SK-N-SH (cell line): ENCODE measurements at regions not wholly inside any gene's neighbourhood (a gene's known extent, or its start where the extent isn't known, plus 50 kb on each side); places are given as distances from the start of the nearest gene placed in this dataset.

Experiments
- CTCF ChIP-seq: fragments of 200-600 bp; sonication (generic); IDR thresholded peaks from 2 replicates; pipeline ENCODE4 v1.6.1; 2017; ENCODE audit warnings: antibody characterized with exemption, mild to moderate bottlenecking, moderate library complexity
- ELF1 ChIP-seq: IDR thresholded peaks from 2 replicates; pipeline ENCODE4 v1.4.0; 2012
- EP300 ChIP-seq, 2 experiments: IDR thresholded peaks; 2 replicates each; pipeline versions ENCODE4 v1.4.0 to v1.6.1; 2012; ENCODE audit warnings: borderline replicate concordance in 1 of 2, low read depth in 1 of 2, low read length in 1 of 2
- FOXM1 ChIP-seq: IDR thresholded peaks from 2 replicates; pipeline ENCODE4 v1.4.0; 2012; ENCODE audit warnings: low read depth, mild to moderate bottlenecking
- GABPA ChIP-seq: IDR thresholded peaks from 2 replicates; pipeline ENCODE4 v1.4.0; 2012; ENCODE audit warnings: low read depth, mild to moderate bottlenecking
- JUND ChIP-seq: IDR thresholded peaks from 2 replicates; pipeline ENCODE4 v1.4.0; 2012
- NRF1 ChIP-seq: IDR thresholded peaks from 2 replicates; pipeline ENCODE4 v1.6.1; 2012; ENCODE audit warnings: low read depth, mild to moderate bottlenecking, low read length
- POLR2AphosphoS5 ChIP-seq: IDR thresholded peaks from 2 replicates; pipeline ENCODE4 v1.6.1; 2012; ENCODE audit warnings: low read depth, low read length
- REST ChIP-seq: IDR thresholded peaks from 2 replicates; pipeline ENCODE4 v1.6.1; 2012; ENCODE audit warnings: mild to moderate bottlenecking, low read depth, low read length, moderate library complexity
- SMC3 ChIP-seq: IDR thresholded peaks from 2 replicates; pipeline ENCODE4 v1.6.1; 2012; ENCODE audit warnings: low read depth, low read length, improper control_type of control experiment
- TAF1 ChIP-seq: IDR thresholded peaks from 2 replicates; pipeline ENCODE4 v1.6.1; 2012; ENCODE audit warnings: low read depth, mild to moderate bottlenecking, low read length, moderate library complexity, borderline replicate concordance
- USF1 ChIP-seq: IDR thresholded peaks from 2 replicates; pipeline ENCODE4 v1.4.0; 2012; ENCODE audit warnings: low read depth, borderline replicate concordance

GRCh38 chr2:42920446-42921146, 128.2 kb upstream of the HAAO start:
- TF ChIP-seq POLR2AphosphoS5 (no peak), TAF1 (no peak), CTCF (no peak), REST (no peak), NRF1 (no peak), ELF1 (no peak), FOXM1 (no peak), JUND (no peak), SMC3 (no peak), USF1 (no peak), EP300 (IDR thresholded peaks at IDR 0.05; ENCODE audit: borderline replicate concordance in 1 of 2, low read depth in 1 of 2, low read length in 1 of 2) (no peak), GABPA (no peak)
